OCI-LY3 (cell line): ENCODE measurements at regions not wholly inside any gene's neighbourhood (a gene's known extent, or its start where the extent isn't known, plus 50 kb on each side); places are given as distances from the start of the nearest gene placed in this dataset.
A peak's percentile ranks its signal among the peaks of the same experiment; 100 is the strongest.

Experiments
- H2AFZ ChIP-seq: fragments of 200-600, 300-600 bp; shearing (Covaris generic); 2 replicates; pipeline ENCODE4 v1.6.0; 2014; ENCODE audit warnings: antibody characterized with exemption, low read depth, low read length
- H3K27ac ChIP-seq: fragments of 200-600, 300-600 bp; sonication (generic); 2 replicates; pipeline ENCODE4 v1.5.1; 2014; ENCODE audit warnings: mild to moderate bottlenecking, low read length, moderate library complexity, mixed read lengths
- H3K27me3 ChIP-seq: fragments of 200-600, 300-600 bp; sonication (generic); 2 replicates; pipeline ENCODE4 v1.6.1; 2014; ENCODE audit warnings: low read depth, low read length, mixed read lengths
- H3K36me3 ChIP-seq: fragments of 200-600, 300-600 bp; sonication (generic); replicated peaks from 2 replicates; pipeline ENCODE3; 2014; ENCODE audit warnings: low read depth, low read length, mixed read lengths
- H3K4me1 ChIP-seq: fragments of 300-600, 200-600 bp; sonication (generic); 2 replicates; pipeline ENCODE4 v1.6.1; 2014; ENCODE audit warnings: low read length, mixed read lengths
- H3K4me2 ChIP-seq: fragments of 200-600, 300-600 bp; sonication (generic); 2 replicates; pipeline ENCODE4 v1.6.1; 2014; ENCODE audit warnings: low read length, mixed read lengths
- H3K4me3 ChIP-seq: fragments of 300-600, 200-600 bp; sonication (generic); 2 replicates; pipeline ENCODE4 v1.5.1; 2014; ENCODE audit warnings: antibody characterized with exemption, mild to moderate bottlenecking, low read length, moderate library complexity
- H3K79me2 ChIP-seq: fragments of 300-600, 200-600 bp; shearing (Covaris generic); 2 replicates; pipeline ENCODE4 v1.6.1; 2014; ENCODE audit warnings: mild to moderate bottlenecking, low read length, mixed read lengths
- H3K9ac ChIP-seq: fragments of 300-600, 200-600 bp; shearing (Covaris generic); 2 replicates; pipeline ENCODE4 v1.6.0; 2014; ENCODE audit warnings: mild to moderate bottlenecking, low read length, moderate library complexity
- H3K9me3 ChIP-seq: fragments of 200-600, 300-600 bp; shearing (Covaris generic); 2 replicates; pipeline ENCODE4 v1.6.1; 2014; ENCODE audit warnings: low read length, mixed read lengths; ENCODE audit not compliant: insufficient read depth
- H4K20me1 ChIP-seq: fragments of 200-600, 300-600 bp; sonication (generic); 2 replicates; pipeline ENCODE4 v1.6.1; 2016; ENCODE audit warnings: low read length, mixed read lengths; ENCODE audit not compliant: insufficient read depth
- CTCF ChIP-seq: fragments of 200-600, 300-600 bp; sonication (generic); IDR thresholded peaks from 2 replicates; pipeline ENCODE4 v1.5.1; 2014; ENCODE audit warnings: antibody characterized with exemption, low read length, low read depth
- EZH2phosphoT487 ChIP-seq: fragments of 200-600 bp; shearing (Covaris generic); IDR thresholded peaks from 2 replicates; pipeline ENCODE4 v1.6.1; 2018; ENCODE audit warnings: antibody characterized with exemption, mixed run types, low read depth

- Histone ChIP-seq H3K79me2 (no peaks in the 10 kb centered on the region), H4K20me1 (no peaks in the 10 kb centered on the region), H3K27ac (no peak overlapping the region), H3K9ac (no peak overlapping the region), H3K9me3 (no peaks in the 10 kb centered on the region), H3K4me2 (no peak overlapping the region), H3K36me3 (no peaks in the 10 kb centered on the region), H3K27me3 (no peaks in the 10 kb centered on the region), H3K4me3 (no peak overlapping the region), H3K4me1 (peaks cover 24% of the 10 kb centered on the region), H2AFZ (no peak overlapping the region)
- no peak for TF ChIP-seq EZH2phosphoT487
- no peak for TF ChIP-seq CTCF
Measured at GRCh38 chr5:141769671-141770070, 87.6 kb upstream of the ARAP3 start.

- Histone ChIP-seq H3K9me3 (no peaks in the 10 kb centered on the region), H3K79me2 (no peaks in the 10 kb centered on the region), H3K36me3 (no peaks in the 10 kb centered on the region), H3K4me3 (no peak overlapping the region), H3K27me3 (no peaks in the 10 kb centered on the region), H4K20me1 (no peaks in the 10 kb centered on the region), H3K9ac (no peak overlapping the region), H2AFZ (no peak overlapping the region), H3K4me1 (peaks cover 33% of the 10 kb centered on the region), H3K27ac (no peak overlapping the region), H3K4me2 (no peak overlapping the region)
- no peak for TF ChIP-seq CTCF
- no peak for TF ChIP-seq EZH2phosphoT487
Measured at GRCh38 chr5:141767671-141768070, 85.6 kb upstream of the ARAP3 start.

- no peaks in the 10 kb centered on the region for H3K79me2 ChIP-seq
- no peak overlapping the region for H3K27ac ChIP-seq
- TF ChIP-seq CTCF (no peak), EZH2phosphoT487 (no peak)
- peak overlapping the region; percentile 30; the same call in 1 of the 2 replicates for H2AFZ ChIP-seq
- no peaks in the 10 kb centered on the region for H3K36me3 ChIP-seq
- H3K9me3 ChIP-seq, result no peaks in the 10 kb centered on the region
- no peaks in the 10 kb centered on the region for H3K27me3 ChIP-seq
- H3K4me2 ChIP-seq, result peak overlapping the region; percentile 24
- no peak overlapping the region for H3K4me3 ChIP-seq
- no peak overlapping the region for H3K9ac ChIP-seq
- no peaks in the 10 kb centered on the region for H4K20me1 ChIP-seq
- peaks cover 40% of the 10 kb centered on the region for H3K4me1 ChIP-seq
Measured at GRCh38 chr5:141765896-141766551, 84.0 kb upstream of the ARAP3 start.

GRCh38 chr5:141763541-141763940 lies 81.5 kb upstream of the ARAP3 start:
- Histone ChIP-seq H2AFZ (no peak overlapping the region), H4K20me1 (no peaks in the 10 kb centered on the region), H3K36me3 (no peaks in the 10 kb centered on the region), H3K27me3 (no peaks in the 10 kb centered on the region), H3K27ac (no peak overlapping the region), H3K9ac (no peak overlapping the region), H3K4me2 (no peak overlapping the region), H3K79me2 (no peaks in the 10 kb centered on the region), H3K4me3 (no peak overlapping the region), H3K9me3 (no peaks in the 10 kb centered on the region), H3K4me1 (peaks cover 43% of the 10 kb centered on the region)
- TF ChIP-seq CTCF (no peak), EZH2phosphoT487 (no peak)
